ENCODE measurements at regions not wholly inside any gene's neighbourhood (a gene's known extent, or its start where the extent isn't known, plus 50 kb on each side); places are given as distances from the start of the nearest gene placed in this dataset.
A peak's percentile ranks its signal among the peaks of the same experiment; 100 is the strongest.

DNA sequence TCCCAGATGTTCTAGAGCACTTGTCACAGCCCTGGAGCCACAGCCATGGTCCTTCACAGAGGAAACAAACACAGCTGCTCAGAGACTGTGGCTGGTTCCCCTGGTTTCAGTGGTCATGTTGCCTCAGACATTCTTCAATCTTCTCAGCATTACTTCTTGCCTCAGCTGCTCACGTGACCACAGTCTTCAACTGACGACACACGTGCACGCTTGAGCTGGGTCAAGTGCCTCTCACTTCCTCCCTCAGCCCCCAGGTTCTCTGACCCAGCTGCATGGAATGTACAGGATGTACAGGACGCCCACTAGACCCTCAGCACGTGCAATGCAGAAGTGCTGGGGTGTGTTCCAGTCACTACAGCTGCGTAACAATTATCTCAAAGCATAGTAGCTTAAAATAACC is 159.8 kb upstream of the GGTLC1 start:
- no peak for DNase-seq (ENCODE audit: low read depth in 4 of 4, low spot score in 3 of 4)

GRCh38 chr20:24147961-24148360 is 159.4 kb upstream of the GGTLC1 start:
- DNase-seq (ENCODE audit: low read depth in 4 of 4, low spot score in 3 of 4): no peak

DNA sequence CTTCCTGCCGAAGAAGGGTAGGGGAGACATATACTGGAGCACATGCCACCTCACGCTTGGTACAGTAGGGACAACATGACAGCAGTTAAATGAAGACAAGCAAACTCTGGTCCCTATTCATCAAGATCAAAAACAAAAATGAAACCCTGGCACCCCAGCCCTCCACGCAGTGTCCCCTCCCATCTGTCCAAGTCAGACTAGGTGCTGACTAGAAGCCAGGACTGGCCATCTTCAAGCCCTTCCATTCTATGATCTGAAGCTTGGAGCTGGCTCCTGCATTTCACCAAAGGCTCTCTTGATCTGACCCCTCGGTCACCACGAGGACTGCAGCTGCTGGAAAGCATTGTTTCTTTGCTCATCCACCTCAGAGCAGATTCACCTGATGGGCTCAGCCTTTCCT is 158.9 kb upstream of the GGTLC1 start:
- no peak for DNase-seq (ENCODE audit: low read depth in 4 of 4, low spot score in 3 of 4)

DNA sequence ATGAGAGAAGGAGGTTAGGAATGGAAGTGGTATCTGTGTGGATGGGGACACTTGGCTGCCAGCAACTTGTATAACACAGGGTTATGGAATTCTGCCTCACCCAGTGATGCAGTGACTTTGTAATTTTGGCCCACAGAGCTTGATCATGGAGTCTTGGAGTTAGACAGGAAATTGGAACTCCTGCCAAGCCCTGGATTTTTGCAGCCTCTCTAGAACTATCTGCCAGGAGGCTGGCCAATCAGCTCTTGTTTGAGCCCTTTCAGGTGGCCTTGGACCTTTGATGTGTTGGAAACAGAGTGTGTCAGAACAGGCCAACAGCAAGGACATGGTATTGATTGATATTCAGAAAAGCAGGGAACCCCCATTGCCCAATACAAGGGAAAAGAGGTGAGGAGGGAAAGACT is 157.7 kb upstream of the GGTLC1 start:
- no peak for DNase-seq (ENCODE audit: low read depth in 4 of 4, low spot score in 3 of 4)

- DNase-seq (ENCODE audit: low read depth in 4 of 4, low spot score in 3 of 4): no peak
Measured at GRCh38 chr20:24144371-24144770, 155.8 kb upstream of the GGTLC1 start.

GRCh38 chr20:24141111-24141510 is 152.5 kb upstream of the GGTLC1 start:
- DNase-seq (ENCODE audit: low read depth in 4 of 4, low spot score in 3 of 4): no peak

GRCh38 chr20:24139846-24140245 is 151.3 kb upstream of the GGTLC1 start:
- DNase-seq (ENCODE audit: low read depth in 4 of 4, low spot score in 3 of 4): no peak

GRCh38 chr20:24138951-24139350 is 150.4 kb upstream of the GGTLC1 start:
- no peak for DNase-seq (ENCODE audit: low read depth in 4 of 4, low spot score in 3 of 4)

DNA sequence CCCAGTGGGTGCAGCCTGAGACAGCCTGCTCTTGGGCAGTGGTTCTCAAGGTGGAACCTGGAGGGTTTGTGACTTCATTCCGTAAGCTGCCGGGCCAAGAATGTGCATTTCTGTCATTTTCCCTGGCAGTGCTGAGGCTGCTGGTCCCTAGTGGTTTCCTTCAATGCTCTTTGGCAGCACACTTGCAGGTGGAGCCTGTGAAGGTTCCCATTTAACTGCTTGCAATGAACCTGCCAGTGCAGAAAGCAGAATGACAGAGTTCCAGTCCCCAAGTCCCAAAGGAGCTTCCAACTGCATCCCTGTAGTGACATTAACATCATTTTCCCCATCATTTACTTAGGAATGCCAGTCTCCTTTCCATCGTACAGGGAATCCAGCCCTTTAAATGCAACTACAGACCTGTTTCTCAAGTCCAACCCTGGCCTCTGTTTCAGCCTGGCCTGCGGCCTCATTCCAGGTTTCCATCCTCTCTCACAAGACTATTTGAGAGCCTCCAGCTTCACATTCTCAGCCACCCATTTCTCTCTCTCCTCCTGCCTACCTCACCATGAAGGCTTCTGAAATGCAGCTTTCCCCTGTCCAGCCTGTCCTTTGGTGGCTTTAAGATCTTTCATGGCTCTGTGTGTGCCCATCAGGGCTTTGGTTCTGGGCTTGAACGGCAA is 149.7 kb upstream of the GGTLC1 start:
- DNase-seq (ENCODE audit: low read depth in 4 of 4, low spot score in 3 of 4): no peak

DNA sequence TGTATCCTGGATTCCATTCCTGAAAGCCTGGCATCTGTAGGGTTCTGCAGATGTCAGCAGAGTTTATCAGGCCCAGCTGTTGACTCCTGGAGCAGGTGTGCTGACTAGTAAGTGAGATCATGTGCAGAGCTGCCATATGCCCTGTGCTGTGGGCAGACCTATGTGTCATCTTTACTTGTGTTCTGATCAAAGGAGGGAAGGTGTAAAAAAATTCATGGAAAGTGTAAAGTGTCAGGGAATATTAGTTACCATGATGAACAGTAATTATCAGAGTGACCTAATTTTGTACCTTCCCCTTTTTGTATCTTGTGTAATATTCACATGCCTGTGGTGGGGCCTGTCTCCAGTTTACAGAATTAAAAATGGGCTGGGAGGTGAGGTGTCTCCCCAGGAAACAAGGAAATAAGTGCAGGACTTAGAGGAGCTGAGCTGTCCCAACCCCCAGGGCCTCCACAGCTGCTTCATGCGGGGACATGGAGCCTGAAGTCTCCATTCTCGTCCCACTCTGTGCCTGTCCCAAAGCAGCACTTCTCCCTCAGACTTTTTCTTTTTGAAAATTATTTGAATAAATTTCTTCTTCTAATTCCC is 148.2 kb upstream of the GGTLC1 start:
- DNase-seq (ENCODE audit: low read depth in 4 of 4, low spot score in 3 of 4): no peak

GRCh38 chr20:24135781-24136180 is 147.2 kb upstream of the GGTLC1 start:
- DNase-seq (ENCODE audit: low read depth in 4 of 4, low spot score in 3 of 4): no peak

DNA sequence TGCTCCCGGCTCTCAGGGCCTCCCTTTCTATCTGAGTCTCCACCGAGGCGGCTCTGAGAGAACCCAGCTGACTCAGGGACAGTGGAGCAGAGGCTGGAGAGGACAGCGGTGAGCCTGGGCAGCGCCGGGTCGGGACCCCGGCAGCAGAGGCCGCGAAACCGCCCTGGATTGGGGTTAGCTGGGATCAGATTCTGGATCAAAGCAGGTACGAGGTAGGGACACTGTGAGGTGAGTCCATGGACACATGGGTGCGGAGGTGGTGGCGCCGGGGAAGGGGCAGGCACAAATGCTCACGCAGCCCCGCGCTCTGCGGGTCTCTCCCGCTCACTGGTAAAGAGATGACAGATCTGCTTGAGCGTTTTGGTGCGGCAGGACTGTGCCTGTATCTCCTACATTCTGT is 146.4 kb upstream of the GGTLC1 start:
- DNase-seq (ENCODE audit: low read depth in 4 of 4, low spot score in 3 of 4): no peak

GRCh38 chr20:24134284-24134683 is 145.7 kb upstream of the GGTLC1 start:
- no peak for DNase-seq (ENCODE audit: low read depth in 4 of 4, low spot score in 3 of 4)

DNA sequence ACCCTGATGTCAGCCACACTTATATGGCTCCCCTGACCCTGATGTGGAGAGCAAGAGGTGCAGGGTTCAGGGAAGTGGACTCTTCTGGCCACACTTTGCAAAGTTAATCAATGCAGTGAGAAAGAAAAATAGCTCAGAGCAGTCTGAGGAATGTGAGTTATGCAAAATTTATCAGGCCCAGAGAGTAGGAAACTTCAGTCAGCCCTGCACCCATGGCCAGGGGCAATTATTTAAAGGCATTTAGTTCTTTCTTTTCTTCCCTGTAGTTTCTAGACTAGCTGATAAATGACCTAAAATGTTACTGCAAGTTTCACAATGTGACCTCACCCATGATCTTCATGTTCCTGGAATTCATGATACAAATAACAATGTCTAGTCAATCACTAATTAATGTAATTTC is 143.7 kb upstream of the GGTLC1 start:
- peak in 1 of 4 donors; percentile 7 for DNase-seq (ENCODE audit: low read depth in 4 of 4, low spot score in 3 of 4)

DNA sequence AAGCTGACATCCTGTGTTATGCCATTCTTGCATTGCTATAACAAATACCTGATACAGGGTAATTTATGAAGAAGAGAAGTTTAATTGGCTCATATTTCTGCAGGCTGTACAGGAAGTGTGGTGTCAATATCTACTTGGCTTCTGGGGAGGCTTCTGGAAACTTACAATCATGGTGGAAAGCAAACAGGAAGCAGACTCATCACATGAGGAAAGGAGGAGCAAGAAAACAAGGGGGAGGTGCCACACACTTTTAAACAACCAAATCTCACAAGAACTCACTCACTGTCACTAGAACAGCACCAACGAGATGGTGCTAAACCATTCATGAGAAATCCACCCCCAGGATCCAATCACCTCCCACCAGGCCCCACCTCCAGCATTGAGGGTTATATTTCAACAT is 143.1 kb upstream of the GGTLC1 start:
- DNase-seq (ENCODE audit: low read depth in 4 of 4, low spot score in 3 of 4): no peak

DNA sequence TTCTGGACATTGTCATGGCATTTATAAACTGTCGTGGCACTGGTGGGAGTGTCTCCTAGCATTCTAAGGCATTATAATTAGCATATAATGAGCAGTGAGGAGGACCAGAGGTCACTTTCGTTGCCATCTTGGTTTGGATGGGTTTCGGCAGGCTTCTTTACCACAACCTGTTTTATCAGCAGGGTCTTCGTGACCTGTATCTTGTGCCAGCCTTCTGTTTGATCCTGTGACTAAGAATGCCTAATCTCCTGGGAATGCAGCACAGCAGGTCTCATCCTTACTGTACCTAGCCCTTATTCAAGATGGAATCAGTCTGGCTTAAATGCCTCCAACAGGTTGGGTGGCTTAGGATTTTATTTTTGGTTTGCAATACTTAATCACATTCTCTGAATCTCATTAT is 142.7 kb upstream of the GGTLC1 start:
- no peak for DNase-seq (ENCODE audit: low read depth in 4 of 4, low spot score in 3 of 4)

GRCh38 chr20:24129641-24130040 is 141.1 kb upstream of the GGTLC1 start:
- DNase-seq (ENCODE audit: low read depth in 4 of 4, low spot score in 3 of 4): peak in 1 of 4 donors; percentile 12

GRCh38 chr20:24124951-24125650 is 136.5 kb upstream of the GGTLC1 start:
- no peak for DNase-seq (ENCODE audit: low read depth in 4 of 4, low spot score in 3 of 4)

- no peak for DNase-seq (ENCODE audit: low read depth in 4 of 4, low spot score in 3 of 4)
Measured at GRCh38 chr20:24124003-24124402, 135.4 kb upstream of the GGTLC1 start.

- DNase-seq (ENCODE audit: low read depth in 4 of 4, low spot score in 3 of 4): no peak
Measured at GRCh38 chr20:24118441-24119175, 130.0 kb upstream of the GGTLC1 start.

DNA sequence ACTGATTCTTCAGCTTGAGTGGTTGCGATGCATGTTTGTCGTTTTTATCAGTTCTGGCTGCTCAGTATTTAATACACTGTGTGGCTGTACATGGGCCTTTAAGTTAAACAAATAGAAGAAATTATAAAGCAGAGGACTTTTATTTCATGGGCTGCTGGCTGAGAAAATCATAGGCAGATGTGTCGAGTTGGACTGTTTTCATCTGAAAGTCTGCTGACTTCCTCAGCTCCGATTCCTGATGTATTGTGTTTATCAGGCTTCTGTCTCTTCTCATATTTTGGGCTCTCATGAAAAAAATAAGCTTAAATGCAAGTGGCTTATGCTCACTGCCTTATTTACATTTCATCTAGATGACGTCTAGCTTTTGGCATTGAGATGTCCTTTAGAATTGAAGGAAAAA is 129.5 kb upstream of the GGTLC1 start:
- DNase-seq (ENCODE audit: low read depth in 4 of 4, low spot score in 3 of 4): no peak

GRCh38 chr20:24117383-24117782 is 128.8 kb upstream of the GGTLC1 start:
- no peak for DNase-seq (ENCODE audit: low read depth in 4 of 4, low spot score in 3 of 4)

All from left renal pelvis (tissue), 4 donors.